Stimulated activated naive CD4-positive, alpha-beta T cell treated with Interleukin-2 at 50 U/mL for 16 hours (primary cell): ENCODE measurements at regions not wholly inside any gene's neighbourhood (a gene's known extent, or its start where the extent isn't known, plus 50 kb on each side); places are given as distances from the start of the nearest gene placed in this dataset.

Source experiments
- DNase-seq: peaks from one replicate; lab custom pipeline; 2025; lab: John Stamatoyannopoulos, UW

DNA sequence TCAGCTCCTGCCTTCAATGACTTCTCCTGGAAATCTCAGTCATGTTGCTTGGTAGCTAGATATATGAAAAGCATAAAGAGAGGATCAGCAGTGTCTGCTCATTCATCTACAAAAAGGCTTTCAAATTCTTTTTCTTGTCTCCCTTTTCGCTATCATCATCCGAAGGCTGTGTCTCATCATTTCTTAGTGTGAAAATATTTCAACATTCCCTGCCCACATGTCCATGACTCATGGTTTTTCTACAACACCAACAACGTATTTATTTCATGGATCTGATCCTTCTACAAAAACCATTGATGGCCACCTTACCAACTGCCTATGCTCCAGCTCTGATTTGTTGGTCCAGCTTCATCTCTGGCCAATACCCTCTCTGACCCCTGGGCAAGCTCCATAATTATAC lies 472.5 kb upstream of the GHITM start:
- no peak for DNase-seq

DNA sequence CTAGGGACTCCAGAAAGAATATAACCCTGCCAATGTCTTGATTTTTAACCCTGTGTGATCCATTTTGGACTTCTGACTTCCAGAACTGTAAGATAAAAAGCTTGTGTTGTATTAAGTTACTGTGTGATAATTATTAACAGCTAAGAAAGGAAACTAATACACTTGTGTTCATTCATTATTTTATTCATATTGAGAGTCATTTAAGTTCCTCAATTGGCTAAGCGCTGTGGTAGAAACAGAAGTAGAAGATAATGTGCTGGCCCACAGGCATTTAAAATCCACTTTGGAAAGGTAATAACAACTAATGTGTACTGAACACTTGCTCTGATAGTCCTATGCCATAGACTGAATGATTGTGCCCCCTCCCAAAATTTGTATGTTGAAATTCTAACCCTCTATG lies 471.7 kb upstream of the GHITM start:
- no peak for DNase-seq

DNA sequence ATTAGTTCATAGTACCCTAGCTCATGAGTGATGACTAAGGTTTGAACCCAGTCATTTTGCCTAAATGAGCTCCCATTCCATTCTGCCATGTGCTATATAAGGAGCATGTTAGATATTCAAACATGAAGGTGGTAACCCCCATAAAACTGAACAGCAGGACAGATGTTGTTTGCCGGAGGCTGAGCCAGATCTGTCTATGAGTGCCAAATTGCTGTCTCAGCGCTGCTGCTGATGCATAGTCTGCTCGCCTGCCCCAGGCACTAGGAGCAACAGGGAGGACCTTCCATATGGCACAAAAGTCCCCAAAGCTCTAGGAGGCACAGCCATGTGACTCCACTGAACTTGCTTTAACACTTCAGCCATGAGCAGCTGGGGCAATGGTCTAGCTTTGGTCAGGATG lies 466.0 kb upstream of the GHITM start:
- no peak for DNase-seq

DNA sequence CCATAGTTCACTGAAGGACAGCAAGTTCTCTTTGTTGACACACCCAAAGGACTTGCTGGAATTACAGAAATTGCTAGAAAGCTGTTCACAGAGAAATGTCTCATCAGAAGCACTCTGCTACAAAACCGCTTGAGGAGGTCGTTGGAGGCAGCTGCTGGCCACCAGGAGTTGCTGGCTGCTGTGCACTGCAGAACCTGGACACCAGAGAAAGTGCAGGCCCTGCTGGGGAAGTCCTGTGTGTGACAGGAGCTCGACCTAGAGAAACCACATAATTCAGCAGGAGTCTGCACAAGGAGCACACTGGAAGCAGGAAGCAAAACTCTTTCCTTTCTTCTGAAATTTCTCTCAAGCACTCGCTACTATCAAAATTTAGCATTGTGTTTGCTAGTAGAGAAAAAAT lies 461.5 kb upstream of the GHITM start:
- DNase-seq = no peak

DNA sequence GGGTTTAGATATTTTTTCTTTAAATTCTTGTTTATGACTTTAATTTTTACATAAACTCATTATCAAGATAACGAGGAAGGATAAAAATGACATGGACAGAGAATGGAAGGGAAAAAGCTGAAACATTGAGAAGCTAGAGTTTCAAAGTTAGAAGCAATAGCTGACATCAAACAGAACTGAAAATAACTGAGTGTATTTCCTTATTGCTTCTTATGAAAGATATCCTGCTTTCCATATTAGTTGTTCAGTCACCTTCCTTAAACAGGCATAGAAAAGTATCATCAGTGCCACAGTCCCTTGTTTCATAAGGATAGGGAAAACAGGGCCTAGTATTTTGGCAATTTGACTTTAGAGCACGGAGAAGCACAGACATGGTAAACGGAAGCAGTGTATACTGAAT lies 460.5 kb upstream of the GHITM start:
- no peak for DNase-seq

DNA sequence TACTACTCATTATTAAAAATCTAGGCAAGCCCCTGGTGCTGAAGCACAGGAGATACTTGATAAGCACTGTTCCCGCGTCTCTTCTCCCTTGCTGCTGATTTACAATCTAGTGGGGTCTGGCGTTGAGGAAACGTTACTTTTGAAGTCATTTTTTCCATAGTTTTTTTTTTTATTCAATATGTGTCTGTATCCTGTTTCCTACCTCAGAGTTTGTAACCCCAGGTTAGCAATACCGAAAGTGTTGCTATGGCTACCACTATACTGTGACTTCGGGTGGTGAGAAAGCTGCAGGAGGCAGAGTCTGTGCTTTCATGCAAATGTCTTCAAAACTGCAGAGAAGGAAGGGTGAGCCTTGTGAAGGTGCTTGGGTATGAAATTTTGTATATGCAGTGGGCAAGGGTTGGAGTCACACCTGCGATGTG lies 458.8 kb upstream of the GHITM start:
- DNase-seq = peak; percentile 9

DNA sequence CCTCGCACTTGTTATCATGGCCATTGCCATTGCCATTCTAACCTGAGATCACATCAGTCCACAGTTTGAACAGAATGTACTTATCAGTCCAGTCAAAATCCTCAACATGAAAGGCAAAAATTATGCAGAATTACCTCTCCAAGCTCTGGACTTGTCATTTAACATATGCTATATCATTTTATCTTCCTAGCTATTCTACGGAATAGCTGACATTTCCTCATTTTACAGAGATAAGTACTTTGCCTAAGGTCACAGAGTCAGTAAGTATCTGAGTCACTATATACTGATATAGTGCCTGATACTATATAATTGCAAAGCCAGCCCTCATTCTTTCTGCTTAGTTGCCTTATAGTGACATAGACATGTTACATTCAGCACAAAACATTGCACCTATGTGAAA lies 456.9 kb upstream of the GHITM start:
- no peak for DNase-seq

DNA sequence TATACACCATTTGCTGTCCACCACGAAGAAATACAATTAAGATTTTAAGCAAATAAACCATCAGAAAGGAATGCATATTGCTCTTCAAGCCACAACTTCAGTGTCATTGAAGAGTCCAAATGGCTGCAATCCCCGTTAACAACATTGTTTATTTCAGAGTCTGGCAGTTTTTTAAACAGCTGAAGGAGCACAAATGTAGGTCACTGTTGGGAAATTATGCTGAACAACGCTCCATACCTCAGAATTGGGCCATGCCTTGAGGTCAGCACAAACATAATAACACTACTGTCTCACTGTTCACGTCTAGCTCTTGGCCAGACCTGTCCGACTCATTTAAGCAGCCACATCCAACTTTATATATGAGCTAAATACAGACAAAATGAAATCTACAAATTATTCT lies 453.9 kb upstream of the GHITM start:
- no peak for DNase-seq

DNA sequence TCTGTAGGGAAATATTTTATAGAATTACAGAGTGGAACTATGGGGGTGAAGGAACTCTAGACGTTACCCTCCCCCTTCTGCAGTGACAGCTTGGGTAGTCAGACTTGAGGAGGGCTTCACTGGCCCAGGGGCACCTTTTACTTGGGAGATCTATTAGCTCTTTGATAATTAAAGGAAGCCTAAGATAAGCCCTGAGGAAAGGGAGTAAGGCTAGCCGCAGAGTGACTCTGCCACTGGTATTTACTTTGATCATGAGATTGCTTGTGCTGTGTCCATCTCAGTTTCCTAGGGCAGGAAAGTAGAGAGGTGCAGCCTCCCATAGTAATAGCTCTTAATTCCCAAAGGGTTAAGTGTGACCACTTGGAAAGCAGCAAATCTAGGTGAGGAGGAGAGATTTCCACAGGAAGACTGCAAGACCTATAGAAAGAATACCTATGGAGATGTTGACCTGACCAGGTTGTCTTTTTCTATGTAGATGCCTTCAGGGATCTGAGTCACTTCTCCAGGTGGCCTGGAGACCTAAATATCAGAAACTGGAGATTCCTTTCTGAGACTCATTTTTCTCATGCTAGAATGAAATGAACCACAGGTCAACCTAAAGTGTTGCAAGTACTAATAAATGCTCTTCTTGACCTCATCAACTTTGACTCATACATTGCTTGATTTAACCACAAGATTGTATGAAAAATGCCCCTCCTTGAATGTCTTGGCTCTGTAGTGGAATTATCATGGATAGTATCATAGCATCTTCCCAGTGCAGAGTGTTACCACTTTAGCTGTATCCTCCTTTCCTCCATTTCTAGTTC lies 447.3 kb upstream of the GHITM start:
- DNase-seq = no peak

DNA sequence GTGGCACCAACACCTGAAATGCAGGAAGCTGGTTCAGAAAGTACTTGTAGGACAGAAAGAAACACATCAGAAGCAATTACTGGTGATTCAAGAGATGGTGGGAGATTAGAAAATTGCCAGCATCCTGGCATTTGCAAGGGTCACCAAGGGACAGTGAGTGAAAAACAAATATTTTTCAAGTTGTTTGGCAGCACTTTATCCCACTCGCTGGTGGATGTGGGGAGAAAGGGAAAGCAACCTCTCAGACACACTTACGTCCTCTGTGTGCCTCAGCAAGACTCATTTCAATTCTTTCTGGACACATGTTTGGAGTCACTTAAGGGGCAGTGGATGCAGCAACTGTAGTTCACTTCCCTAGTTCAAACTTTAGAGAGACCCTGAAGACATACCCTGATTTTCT lies 440.4 kb upstream of the GHITM start:
- no peak for DNase-seq

DNA sequence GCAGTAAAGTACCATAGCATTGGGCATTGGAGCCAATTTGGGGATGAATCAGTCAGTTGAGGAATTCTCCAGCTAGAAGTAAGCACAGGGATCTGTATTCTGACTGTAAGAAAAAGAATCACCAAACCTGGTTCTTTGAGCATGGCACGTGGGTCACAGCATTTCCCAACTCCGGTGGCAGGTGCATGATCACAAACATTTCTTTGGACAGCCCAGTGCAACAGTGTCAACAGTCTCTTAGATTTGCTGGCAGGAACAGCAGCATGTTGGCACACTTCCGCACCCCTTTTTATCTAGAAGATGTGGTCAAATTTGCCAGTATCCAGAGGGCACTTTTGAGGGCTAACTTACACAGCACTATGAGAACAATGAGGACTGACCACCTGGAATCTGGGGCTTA lies 437.5 kb upstream of the GHITM start:
- no peak for DNase-seq

DNA sequence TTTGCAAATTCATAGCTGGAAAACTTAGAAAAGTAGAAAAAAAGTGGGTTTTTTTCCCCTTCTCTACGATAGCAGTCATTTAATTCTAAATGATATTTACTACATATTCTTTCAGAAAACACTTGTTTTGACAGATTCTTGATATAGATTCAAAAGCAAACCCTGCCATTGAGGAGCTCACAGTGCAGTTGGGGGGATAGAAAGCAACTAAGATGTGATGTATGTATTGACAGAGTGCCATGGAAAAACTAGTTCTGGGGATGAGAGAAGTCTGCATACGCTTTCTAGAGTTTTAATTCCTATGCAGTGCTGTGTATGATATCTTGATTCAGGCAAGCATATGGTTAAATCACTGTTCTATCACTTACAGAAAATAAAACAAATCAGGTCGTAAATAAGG lies 436.6 kb upstream of the GHITM start:
- no peak for DNase-seq

DNA sequence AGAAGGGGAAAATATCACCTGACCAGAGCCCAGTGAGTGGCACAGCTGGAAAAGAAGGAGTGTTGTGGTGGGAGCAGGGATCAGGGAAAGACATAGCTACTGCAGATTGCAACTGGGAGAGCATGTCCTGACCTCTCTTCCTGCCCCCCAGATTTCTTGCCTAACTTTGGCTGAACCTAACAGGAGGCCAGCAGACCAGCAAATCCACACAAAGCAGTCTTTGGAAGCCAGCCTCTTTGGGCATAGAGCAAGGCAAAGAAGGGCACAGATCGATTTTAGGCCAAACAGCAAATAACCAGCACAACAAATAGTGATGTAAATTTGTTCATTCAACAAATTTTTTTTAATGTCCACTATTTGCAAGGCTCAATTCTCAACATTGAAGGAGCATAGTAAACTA lies 433.2 kb upstream of the GHITM start:
- DNase-seq = no peak

DNA sequence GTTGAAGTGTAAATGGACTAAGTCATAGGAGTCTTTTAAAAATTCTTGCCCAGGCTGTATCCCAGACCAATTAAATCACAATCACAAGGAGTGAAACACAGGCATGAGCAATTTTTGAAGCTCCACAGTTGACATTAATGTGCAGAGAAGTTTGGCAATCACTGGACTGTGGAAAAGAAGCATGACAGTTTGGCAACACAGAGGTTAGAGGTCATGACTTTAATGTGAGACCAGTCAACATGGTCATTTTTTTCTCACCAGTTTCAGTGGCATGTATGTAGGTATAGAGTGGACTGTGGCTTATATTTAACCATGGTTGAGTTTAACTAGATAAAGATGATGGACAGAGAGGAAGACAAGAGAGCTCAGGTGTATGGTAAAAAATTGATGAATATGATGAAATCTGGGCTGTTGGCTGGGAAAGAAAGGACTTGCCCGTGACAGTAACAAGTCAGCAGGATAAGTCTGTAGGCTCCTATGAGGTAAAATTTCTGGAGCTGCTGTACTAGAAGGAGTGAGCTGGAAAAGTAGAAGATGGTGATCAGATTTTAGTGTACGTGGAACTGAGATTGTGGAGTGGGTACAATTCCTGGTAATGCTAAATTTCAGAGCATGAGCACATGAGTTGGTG lies 432.2 kb upstream of the GHITM start:
- no peak for DNase-seq

DNA sequence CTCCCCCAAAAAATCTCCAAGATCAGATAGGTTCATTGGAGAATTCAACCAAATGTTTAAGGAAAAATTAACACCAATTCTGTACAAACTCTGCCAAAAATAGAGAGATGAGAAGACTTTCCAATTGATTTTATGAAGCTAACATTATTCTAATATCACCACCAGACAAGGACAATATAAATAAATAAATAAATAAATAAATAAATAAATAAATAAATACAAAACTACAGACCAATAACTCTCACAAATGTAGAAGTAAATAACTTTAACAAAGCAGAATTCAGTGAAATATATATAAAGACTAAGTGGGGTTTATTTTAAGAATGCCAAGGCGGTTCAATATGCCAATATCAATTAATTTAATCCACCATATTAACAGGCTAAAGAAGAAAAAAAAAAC lies 425.9 kb upstream of the GHITM start:
- no peak for DNase-seq

DNA sequence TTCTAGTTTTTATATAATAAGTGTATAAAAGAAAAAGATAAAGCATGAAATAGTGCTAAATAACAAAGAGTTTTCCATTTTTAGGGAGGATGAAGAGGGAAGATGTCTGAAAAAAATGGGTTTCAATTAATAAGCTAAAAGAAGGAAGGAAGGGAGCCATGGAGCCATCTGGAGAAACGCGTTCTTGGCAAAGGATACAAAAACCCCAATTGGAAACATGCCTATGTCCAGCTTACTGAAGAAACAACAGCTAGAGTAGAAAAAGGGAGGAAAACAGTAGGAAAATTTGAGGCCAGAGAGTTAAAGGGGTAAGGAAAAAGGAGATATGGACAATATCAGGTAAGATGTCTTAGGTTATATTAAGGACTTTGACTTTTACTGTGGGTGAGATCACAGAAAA lies 416.2 kb upstream of the GHITM start:
- DNase-seq = no peak

DNA sequence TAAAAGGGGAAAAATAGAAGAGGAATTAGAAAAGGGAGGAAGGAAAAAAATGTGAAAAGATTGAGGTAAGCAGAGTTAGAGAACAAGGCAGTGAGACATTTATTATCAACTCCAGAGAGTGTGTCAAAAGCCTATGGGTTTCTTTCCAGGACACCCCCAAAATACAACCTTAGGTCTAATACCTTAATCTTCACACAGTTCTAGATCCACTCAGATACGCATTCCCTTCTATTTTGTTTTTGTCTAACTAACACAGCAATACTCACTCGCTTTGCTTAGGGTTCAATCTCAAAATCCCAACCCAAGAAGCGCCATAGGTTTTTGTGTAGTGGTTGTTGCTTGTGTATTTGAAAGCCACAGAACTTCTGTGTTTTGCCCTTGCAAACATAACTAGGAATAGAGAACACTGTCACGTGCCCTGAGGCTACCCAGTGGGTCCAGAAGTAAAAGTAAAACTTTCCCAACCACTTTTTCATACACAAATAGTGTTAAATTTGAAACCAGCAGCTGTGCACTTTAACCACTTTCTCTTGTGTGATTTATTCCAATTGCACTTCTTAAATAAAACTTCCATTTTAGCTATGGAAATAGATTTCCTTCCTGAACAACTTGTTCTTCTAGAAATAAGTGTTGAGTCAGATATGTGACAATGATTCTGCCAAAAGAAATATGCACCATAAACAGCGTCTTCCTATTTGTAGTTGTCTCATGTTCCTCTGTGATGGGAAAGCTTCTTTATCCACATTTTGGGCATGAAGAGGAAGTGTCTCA lies 414.7 kb upstream of the GHITM start:
- DNase-seq = no peak

DNA sequence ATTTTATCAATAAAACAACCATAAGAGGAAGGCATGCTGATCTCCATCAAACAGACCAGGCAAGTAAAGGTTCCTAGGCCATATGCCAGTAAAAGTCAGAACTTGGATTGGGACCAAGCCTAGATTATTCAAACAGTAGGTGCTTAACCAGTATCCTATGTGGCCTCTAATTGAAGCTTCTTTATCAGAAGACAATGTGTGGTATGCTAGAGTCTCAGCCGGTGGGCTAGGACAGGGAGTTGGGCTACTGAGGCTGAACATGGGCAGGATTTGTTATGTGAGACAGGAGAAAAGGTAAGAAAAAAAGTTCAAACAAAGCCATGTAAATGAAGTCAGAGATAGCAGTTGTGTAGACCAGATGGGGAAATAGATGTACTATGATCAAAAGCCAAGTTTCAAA lies 413.7 kb upstream of the GHITM start:
- no peak for DNase-seq

DNA sequence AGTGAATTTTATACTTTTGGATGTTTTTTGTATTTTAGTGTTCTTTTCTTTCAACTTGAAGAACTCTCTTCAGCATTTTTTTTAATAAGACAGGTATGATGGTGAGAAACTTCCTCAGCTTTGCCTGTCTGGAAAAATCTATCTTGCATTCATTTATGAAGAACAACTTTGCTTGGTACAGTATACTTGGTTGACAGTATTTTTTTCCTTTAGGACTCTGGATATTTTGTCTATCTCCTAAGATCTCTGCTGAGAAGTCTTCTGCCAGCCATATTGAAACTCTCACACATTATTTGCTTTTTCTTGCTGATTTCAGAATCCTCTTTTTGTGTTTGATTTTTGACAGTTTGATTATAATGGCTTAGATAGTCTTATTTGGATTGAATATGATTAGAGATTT lies 405.0 kb upstream of the GHITM start:
- DNase-seq = no peak

DNA sequence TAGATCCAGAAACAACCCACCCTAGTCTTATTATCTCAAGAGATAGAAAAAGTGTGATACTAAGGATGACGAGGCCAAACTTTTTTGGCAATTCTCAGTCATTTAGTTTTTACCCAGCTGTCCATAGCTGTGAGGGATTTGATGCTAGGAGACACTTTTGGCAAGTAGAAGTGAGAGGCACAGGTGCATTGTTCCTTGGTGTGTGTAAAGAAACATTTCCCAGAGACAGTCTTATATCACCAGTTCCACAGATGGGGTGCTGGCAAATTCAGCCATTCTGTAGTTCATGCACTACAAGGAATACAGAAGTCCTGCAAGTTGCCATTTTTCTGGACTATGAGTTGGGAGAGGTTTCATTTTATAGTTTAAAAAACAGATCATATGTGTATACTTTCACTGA lies 403.3 kb upstream of the GHITM start:
- no peak for DNase-seq

DNA sequence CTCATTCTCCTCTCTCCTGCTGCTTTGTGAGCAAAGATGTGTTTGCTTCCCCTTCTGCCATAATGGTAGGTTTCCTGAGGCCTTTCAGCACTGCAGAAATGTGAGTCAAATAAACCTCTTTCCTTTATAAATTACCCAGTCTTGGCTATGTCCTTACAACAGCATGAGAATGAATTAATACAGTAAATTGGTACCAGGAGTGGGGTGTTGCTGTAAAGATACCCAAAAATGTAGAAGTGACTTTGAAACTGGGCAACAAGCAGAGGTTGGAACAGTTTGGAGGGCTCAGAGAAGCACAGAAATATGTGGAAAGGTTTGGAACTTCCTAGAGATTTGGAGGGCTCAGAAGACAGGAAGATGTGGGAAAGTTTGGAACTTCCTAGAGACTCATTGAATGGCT lies 388.7 kb upstream of the GHITM start:
- no peak for DNase-seq

DNA sequence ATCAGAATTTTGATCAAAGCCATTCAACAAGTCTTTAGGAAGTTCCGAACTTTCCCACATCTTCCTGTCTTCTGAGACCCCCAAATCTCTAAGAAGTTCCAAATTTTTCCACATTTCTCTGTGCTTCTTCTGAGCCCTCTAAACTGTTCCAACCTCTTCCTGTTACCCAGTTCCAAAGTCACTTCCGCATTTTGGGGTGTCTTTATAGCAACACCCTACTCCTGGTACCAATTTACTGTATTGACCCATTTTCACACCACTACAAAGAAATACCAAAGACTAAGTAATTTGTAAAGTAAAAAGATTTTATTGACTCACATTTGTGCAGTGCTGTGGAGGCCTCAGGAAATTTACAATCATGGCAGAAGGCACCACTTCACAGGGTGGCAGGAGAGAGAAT lies 385.8 kb upstream of the GHITM start:
- DNase-seq = no peak

DNA sequence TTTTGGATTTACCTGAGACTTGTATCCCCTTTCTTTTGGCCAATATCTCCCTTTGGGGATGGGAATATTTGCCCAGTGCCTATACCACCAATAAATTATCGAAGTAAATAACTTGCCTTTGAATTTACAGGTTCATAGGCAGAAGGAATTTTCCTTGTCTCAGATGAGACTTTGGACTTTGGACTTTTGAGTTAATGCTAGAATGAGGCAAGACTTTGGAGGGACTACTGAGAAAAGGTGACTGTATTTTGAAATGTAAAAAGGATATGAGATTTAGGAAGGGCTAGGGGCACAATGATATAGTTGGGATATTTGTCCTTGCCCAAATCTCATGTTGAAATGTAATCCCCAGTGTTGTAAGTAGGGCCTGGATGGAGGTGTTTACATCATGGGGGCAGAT lies 384.5 kb upstream of the GHITM start:
- DNase-seq = no peak
